Liver (tissue), 3 donors: ENCODE measurements at regions not wholly inside any gene's neighbourhood (a gene's known extent, or its start where the extent isn't known, plus 50 kb on each side); places are given as distances from the start of the nearest gene placed in this dataset.

ENCODE experiments used
- EGR1 ChIP-seq, 2 donors: IDR thresholded peaks; 2 replicates each; pipeline ENCODE4 v1.6.1; 2016 to 2018; ENCODE audit warnings: antibody characterized with exemption in 2 of 2, low read depth in 2 of 2
- FOXA1 ChIP-seq: IDR thresholded peaks from 2 replicates; pipeline ENCODE4 v1.6.1; 2016; ENCODE audit warnings: antibody characterized with exemption
- FOXA2 ChIP-seq: IDR thresholded peaks from 2 replicates; pipeline ENCODE4 v1.6.1; 2016; ENCODE audit warnings: antibody characterized with exemption
- GABPA ChIP-seq, 2 donors: IDR thresholded peaks in 1 of 2; conservative IDR thresholded peaks in 1 of 2; 2 replicates each; pipeline ENCODE4 v1.6.1; 2016; ENCODE audit warnings: antibody characterized with exemption in 2 of 2, mild to moderate bottlenecking in 1 of 2, moderate library complexity in 1 of 2
- JUND ChIP-seq, 2 donors: IDR thresholded peaks; 2 replicates each; pipeline ENCODE4 v1.6.1; 2016; ENCODE audit warnings: antibody characterized with exemption in 2 of 2
- RAD21 ChIP-seq, 2 donors: IDR thresholded peaks; 2 replicates each; pipeline ENCODE4 v1.6.1; 2016; ENCODE audit warnings: antibody characterized with exemption in 2 of 2, mild to moderate bottlenecking in 2 of 2
- RXRA ChIP-seq, 2 donors: IDR thresholded peaks; 2 replicates each; pipeline ENCODE4 v1.6.1; 2017 to 2018; ENCODE audit warnings: antibody characterized with exemption in 2 of 2, mild to moderate bottlenecking in 1 of 2
- TAF1 ChIP-seq: conservative IDR thresholded peaks from 2 replicates; pipeline ENCODE4 v1.6.1; 2016; ENCODE audit warnings: antibody characterized with exemption, mild to moderate bottlenecking
- YY1 ChIP-seq: IDR thresholded peaks from 2 replicates; pipeline ENCODE4 v1.6.1; 2016; ENCODE audit warnings: antibody characterized with exemption, mild to moderate bottlenecking
- TF ChIP-seq, protein P1 (sequence below): IDR thresholded peaks from 2 replicates; pipeline ENCODE4 v1.6.1; 2016; ENCODE audit warnings: antibody characterized with exemption
- TF ChIP-seq, protein P2 (sequence below): fragments of 150-350 bp; IDR thresholded peaks from 2 replicates; pipeline ENCODE4 v1.5.1; 2017; ENCODE audit warnings: improper control_type of control experiment, low read depth, low read length; ENCODE audit not compliant: missing input control
- TF ChIP-seq, protein P3 (sequence below): IDR thresholded peaks from 2 replicates; pipeline ENCODE4 v1.6.1; 2016; ENCODE audit warnings: antibody characterized with exemption
- TF ChIP-seq, protein P4 (sequence below): IDR thresholded peaks from 2 replicates; pipeline ENCODE4 v1.6.1; 2016; ENCODE audit warnings: antibody characterized with exemption
- donor health status: healthy.
- donor health status: healthy.

DNA sequence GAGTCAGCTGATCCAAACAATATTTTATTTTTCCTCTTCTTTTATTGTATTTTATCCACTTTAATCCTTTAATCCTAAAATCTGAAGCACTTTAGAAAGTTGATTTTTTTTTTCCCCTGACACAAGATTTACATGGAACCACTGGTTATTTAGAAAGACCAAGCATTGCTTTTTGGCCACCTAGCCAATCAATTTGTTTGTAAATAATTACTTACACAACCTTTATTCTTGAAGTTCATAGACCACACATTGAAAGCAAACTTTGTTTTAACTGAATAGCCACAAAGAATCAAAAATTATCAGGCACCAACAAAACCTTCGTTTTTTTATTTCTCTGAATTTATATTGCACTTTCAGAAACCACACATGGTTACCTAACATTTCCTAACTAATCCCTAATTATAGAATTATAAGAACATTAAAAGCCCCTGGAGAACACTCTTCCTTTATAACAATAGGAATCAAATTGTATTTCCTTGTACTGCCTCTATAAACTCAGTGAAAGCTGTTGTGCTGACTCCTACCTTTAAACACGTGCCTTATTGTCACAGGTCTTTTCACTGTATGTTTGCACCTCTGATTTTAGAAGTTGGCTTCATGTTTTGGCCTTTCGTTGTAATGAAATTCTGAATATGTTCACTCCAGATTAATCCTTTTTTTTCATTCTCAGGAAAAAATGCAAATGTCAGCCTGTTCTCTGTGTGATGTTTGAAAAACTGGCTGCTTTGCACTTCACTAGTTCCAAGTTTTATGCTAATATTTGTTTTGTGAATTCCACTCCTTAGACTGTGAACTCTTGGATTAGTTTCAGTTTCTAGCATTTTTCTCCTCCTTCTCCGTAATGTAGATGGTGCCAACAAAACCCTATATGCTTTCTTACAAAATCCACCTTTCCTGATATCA, 1511.9 kb downstream of the REEP3 start:
- peak in 1 of 2 donors; percentile 29 for TF ChIP-seq JUND (IDR thresholded peaks at IDR 0.05)
- TF ChIP-seq FOXA1 = no peak
- TF ChIP-seq GABPA (IDR thresholded peaks at IDR 0.05 in 1 of 2, conservative IDR thresholded peaks at IDR 0.05 in 1 of 2) = no peak
- TF ChIP-seq, protein P1, sequence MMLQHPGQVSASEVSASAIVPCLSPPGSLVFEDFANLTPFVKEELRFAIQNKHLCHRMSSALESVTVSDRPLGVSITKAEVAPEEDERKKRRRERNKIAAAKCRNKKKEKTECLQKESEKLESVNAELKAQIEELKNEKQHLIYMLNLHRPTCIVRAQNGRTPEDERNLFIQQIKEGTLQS = no peak
- peak; percentile 16 for TF ChIP-seq FOXA2
- TF ChIP-seq, protein P2, sequence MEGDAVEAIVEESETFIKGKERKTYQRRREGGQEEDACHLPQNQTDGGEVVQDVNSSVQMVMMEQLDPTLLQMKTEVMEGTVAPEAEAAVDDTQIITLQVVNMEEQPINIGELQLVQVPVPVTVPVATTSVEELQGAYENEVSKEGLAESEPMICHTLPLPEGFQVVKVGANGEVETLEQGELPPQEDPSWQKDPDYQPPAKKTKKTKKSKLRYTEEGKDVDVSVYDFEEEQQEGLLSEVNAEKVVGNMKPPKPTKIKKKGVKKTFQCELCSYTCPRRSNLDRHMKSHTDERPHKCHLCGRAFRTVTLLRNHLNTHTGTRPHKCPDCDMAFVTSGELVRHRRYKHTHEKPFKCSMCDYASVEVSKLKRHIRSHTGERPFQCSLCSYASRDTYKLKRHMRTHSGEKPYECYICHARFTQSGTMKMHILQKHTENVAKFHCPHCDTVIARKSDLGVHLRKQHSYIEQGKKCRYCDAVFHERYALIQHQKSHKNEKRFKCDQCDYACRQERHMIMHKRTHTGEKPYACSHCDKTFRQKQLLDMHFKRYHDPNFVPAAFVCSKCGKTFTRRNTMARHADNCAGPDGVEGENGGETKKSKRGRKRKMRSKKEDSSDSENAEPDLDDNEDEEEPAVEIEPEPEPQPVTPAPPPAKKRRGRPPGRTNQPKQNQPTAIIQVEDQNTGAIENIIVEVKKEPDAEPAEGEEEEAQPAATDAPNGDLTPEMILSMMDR = no peak
- TF ChIP-seq YY1 = peak; percentile 60
- TF ChIP-seq, protein P3, sequence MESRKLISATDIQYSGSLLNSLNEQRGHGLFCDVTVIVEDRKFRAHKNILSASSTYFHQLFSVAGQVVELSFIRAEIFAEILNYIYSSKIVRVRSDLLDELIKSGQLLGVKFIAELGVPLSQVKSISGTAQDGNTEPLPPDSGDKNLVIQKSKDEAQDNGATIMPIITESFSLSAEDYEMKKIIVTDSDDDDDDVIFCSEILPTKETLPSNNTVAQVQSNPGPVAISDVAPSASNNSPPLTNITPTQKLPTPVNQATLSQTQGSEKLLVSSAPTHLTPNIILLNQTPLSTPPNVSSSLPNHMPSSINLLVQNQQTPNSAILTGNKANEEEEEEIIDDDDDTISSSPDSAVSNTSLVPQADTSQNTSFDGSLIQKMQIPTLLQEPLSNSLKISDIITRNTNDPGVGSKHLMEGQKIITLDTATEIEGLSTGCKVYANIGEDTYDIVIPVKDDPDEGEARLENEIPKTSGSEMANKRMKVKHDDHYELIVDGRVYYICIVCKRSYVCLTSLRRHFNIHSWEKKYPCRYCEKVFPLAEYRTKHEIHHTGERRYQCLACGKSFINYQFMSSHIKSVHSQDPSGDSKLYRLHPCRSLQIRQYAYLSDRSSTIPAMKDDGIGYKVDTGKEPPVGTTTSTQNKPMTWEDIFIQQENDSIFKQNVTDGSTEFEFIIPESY = no peak
- peak; percentile 19 to 27 for TF ChIP-seq RXRA (IDR thresholded peaks at IDR 0.05)
- TF ChIP-seq RAD21 (IDR thresholded peaks at IDR 0.05) = peak in 1 of 2 donors; percentile 7
- TF ChIP-seq EGR1 (IDR thresholded peaks at IDR 0.05; ENCODE audit: low read depth in 2 of 2) = no peak
- no peak for TF ChIP-seq TAF1
- TF ChIP-seq, protein P4, sequence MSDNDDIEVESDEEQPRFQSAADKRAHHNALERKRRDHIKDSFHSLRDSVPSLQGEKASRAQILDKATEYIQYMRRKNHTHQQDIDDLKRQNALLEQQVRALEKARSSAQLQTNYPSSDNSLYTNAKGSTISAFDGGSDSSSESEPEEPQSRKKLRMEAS = no peak
